ENCODE measurements at regions not wholly inside any gene's neighbourhood (a gene's known extent, or its start where the extent isn't known, plus 50 kb on each side); places are given as distances from the start of the nearest gene placed in this dataset.

DNA sequence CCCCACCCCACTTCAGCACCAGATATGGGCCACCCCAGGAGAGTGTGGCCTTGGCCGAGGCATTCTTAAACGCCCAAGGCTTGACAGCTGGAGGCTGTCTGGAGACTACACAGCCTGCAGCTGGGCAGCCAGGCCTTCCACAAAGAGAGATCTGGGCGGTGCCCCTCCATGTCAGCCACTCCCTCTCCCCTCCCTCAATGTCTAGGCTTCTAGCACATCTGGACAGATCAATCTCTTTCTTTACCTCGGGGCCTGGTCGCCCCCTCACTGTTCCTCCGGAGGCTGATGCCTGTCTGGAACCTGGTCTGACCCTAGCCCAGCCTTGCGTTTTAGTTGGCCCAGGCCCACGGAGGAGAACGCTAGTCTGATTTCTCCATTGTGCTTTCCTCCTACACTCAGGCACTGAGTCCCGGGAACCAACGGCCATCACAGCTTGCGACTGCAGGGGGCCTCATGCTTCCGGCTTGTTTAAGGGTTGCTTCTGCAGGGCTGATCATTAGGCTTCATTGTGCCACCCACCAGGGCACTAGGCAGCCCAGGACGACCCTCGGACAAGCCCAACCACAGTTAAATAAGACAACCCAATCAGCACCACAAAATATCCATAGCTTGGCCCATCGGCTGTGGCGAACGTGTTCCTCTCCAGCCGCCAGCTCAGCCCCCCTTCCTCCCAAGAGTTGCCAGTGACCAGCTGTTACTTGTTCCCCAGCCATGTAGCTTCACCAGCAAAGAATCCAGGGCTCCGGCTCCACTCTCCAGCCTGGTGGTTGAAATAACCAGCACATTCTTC, 200.6 kb downstream of the BCOR start:
- no peak for DNase-seq (ENCODE audit: low read depth)

DNA sequence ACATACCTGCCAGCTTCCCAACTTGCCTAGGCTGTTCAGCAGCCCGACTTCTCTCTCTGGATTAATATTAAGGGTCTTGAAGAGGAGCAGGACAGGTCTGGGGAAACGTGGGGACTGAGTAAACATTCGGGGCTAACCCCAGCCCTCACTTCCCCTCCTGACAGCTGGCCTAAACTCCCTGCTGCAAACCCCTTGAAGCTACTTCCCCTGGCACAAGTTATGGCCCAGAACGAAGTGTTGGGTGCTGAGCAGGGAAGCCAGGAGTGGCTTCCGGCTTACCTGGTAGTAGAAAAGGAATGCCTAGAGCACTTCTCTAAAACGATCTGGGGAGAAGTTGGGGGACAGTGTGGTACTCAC, 200.0 kb downstream of the BCOR start:
- DNase-seq (ENCODE audit: low read depth), result no peak

- DNase-seq (ENCODE audit: low read depth), result no peak
Measured at GRCh38 chrX:39898147-39898546, 199.6 kb downstream of the BCOR start.

DNA sequence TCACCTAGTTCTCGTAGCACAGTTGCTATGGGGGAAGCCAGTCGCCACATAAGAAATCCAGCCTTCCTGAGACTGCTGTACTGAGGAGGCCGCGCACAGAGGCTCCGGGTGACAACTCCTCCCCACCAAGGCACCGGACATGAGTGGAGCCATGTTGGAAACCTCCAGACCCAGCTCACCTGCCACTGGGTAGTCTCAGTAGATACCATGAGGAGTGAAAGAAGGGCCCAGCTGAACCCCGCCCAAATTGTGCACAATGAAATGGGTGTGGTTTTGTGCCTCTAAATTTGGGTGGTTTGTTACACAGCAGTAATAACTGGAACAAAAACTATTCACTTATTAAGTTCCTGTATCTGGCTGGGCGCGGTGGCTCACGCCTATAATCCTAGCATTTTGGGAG, 198.7 kb downstream of the BCOR start:
- DNase-seq (ENCODE audit: low read depth), result no peak

GRCh38 chrX:39899856-39900776, 197.6 kb downstream of the BCOR start:
- no peak for DNase-seq (ENCODE audit: low read depth)

DNA sequence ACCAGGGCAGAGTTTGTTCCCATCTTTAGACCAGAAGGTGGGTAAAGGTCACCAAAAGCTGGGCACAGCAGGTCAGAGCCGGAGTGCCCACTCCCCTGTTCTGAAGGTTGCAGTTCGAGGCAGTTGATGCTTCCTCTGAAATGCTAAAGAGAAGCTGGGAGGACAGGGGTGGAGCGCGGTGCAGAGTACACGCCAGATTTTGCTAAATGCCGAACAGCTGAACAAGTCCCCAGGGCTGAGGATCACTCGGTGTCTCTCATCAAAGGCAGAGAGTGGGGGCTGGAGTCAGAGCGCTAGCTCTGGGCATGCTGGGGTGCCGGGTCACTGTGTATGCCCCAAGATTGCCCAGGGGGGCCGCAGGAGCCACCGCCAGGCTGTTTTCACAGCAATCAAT, 197.0 kb downstream of the BCOR start:
- DNase-seq (ENCODE audit: low read depth), result no peak

DNA sequence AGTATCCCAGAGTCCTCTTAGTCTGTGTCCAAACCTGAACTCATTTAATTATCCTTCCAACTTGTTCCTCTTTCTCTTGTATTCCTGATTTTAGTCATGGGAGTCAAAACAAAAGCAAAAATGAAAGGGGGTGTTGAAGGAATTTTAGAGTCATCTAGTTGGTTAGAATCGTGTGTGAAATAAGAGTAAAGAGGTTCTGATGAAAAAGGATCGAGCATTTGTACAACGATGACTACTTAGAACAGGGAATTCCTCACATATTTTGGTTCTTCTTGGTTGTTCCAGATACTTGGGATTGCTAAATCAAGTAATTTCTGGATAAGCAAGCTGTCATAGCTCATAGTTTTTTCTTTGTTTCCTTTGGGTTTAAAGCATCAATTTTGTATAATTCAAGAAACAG, 194.4 kb downstream of the BCOR start:
- DNase-seq (ENCODE audit: low read depth), result no peak

GRCh38 chrX:39903937-39904336, 193.8 kb downstream of the BCOR start:
- no peak for DNase-seq (ENCODE audit: low read depth)

- DNase-seq (ENCODE audit: low read depth), result no peak
Measured at GRCh38 chrX:39904816-39905537, 192.8 kb downstream of the BCOR start.

DNA sequence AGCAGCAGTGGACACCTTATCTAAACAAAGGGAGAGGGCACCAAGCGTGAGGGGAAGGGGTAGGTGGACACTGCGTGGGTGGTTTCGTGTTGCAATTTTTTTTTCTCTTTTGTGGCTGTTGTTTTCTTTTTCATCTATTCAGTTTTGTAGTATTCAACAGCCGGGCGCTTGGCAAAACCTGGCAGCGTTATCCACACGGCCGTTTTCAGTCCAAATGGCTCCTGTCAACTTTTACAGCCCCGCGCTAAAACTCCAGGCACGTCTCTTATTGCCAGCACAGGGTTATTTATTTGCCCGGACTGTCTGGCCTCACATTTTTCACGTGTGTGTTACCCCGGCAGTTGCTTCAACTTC, 192.2 kb downstream of the BCOR start:
- DNase-seq (ENCODE audit: low read depth), result no peak

DNA sequence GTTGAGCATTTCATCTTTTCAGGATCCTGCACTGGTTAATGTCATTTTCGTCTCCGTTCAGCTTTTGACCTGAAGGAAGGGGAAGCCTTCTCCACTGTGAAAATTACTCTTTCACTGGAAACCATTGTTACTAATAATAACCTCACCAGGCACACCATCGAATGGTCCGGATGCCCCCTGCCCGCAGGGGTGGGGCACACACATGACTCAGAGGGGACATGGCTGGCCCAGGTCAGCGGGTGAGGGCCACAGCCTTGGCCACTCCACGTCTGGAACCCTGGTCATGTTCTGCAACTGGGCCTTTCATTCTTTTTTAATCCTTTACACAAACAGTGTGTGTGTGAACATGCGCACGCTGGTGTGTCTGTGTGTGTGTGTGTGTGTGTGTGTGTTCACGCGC, 191.8 kb downstream of the BCOR start:
- DNase-seq (ENCODE audit: low read depth), result no peak

DNA sequence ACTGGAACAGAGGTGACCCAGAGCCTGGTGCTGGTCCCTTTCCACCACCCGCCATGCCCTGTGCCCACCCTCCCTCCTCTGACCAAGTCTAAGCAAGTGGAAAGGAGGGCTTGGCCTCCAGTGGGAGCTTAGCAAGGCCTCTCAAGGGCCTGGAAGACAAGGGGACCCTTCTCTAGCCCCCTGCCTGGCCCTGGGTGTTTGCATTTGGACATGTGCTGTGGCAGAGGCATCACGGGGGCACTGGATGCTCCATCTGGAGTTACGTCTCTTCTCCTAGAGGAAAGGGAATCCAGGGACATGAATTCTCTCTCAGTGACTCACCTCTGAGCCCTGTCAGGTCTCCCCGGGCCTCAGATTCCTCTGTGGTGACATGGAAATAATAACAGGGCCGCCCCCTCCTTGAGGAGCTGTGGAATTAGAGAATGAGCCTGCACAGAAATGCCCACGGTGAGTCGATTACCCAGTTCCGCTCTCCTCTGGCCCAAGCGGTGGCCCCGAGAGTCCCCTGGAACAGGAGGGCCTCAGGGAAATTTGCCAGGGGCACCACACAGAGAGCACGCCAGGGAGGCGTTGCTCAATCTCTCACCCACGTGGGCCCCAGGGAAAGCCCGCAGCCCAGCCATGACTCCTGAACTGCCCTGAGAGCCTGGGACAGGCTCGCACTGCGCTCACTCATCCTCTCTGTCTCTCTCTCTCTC, 189.6 kb downstream of the BCOR start:
- peak; percentile 79 for DNase-seq (ENCODE audit: low read depth)

DNA sequence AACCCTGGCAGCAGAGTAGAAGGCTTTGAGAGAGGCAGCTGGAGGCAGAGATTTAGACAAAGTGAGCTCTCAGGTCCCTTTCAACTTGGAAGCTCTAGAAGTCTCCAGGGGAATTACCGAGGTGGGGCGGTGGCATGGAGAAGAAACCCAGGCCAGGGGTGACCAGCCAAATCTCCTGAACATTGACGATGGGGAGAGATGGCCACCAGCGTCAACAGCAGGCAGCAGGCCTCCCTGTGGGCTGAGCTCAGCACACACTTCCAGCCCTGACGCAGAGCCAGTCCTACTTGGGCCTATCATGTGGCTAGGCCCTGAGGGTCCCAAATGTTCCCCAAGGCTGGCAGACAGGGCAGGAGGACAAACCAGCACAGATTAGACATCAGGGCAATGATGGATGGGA, 187.8 kb downstream of the BCOR start:
- DNase-seq (ENCODE audit: low read depth), result no peak

DNA sequence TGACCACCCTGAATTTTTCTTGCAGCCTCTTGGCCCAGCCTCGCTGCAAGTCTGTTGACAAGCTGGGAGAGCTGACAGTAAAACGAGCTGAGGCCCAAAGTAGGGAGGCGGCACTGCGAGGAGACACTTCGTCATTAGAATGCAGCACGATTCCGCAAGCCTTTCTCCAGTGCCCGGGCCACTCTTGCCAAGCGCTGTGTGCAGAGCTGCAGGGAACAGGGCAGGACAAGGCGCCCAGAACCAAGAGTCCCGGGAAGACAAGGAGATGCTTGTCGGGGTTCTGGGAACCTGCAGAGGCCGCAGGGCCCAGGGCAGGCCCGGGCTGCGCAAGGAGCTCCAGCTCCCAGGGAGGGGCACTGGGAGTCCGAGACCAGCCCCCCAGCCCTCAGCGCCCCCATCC, 187.1 kb downstream of the BCOR start:
- DNase-seq (ENCODE audit: low read depth), result no peak

GRCh38 chrX:39911278-39911897, 186.4 kb downstream of the BCOR start:
- DNase-seq (ENCODE audit: low read depth), result no peak

DNA sequence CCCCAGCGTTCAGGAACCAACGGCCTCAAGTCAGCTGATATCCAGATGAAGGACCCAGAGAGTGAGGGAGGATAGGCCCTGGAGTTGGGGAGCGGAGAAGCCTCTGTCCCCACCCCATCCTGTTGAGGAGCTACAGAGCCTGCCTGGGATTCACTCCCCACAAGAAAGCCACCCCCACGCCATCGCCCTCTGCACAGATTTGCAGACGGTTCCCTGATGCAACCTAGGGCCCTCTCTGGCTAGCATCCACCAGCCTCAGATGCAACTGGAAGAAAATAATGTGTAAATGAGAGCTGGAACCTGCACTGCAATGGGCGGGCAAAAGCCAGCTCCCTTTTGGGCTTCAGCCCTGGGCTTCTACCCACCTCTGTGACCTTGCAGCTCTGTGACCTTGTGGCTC, 185.6 kb downstream of the BCOR start:
- no peak for DNase-seq (ENCODE audit: low read depth)

DNA sequence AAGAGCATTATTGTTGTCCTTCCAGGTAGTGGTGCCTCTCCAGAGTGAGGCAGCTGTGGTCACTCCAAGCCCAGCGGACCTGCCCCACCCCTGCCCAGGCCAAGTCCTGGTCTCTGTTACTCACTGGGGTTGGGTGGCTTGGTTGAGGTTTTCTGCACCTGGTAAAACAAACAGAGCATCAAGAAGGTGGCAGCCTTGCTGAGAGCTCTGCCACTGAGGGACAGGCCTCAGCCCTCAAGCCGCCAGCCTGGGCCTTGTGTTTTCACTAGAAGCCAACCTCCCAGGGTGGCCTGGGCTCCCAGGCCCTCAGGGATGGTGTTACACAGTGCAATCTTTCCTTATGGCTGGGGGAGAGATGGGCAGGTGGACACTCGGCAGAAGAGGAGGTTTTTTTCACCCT, 182.7 kb downstream of the BCOR start:
- no peak for DNase-seq (ENCODE audit: low read depth)

DNA sequence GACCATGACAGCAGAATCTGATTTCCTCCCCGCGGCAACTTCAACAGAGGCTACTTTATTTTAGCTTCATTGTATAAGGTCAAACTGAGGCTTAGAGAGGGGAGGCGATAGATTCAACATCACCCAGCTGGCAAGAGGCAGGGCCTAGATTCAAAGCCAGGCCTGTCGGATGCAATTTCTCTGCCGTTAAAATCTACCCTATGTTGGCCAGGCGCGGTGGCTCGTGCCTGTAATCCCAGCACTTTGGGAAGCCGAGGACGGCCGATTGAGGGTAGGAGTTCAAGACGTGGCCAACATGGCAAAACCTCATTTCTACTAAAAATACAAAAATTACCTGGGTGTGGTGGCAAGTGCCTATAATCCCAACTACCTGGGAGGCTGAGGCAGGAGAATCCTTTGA, 182.2 kb downstream of the BCOR start:
- DNase-seq (ENCODE audit: low read depth), result no peak

DNA sequence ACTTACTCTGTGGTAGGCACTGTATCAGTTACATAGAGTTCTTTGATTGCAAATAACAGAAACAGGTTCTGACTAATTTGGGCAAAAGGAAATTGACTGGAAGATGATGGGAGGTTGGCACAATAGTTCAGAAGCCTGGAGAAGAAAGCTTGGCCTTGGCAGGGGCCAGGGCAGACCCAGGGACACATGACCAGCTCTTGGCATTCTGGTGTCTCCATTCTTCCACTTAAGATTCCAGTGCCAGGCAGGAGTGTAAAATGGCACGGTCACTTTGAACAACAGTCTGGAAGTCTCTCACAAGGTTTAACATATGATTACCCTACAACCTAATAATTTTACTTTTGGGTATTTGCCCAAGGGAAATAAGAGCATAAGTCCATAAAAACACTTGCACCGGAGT, 175.9 kb downstream of the BCOR start:
- DNase-seq (ENCODE audit: low read depth), result no peak

DNA sequence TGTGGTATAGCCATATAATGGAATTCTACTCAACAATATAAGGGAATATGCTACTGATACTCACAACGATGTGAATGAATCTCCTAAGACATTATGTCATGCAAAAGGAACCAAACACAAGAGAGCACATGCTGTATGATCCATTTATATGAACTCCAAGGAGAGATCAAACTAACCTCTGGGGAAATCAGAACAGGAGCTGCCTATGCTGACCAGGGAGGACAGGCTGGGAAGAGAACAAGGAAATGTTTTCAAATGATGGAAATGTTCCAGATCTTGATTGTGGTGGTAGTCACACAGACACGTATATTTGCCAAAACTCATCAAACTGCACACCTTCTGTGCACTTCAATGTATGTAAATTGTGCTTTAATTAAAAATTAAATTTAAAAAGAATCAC, 175.3 kb downstream of the BCOR start:
- DNase-seq (ENCODE audit: low read depth), result no peak

DNA sequence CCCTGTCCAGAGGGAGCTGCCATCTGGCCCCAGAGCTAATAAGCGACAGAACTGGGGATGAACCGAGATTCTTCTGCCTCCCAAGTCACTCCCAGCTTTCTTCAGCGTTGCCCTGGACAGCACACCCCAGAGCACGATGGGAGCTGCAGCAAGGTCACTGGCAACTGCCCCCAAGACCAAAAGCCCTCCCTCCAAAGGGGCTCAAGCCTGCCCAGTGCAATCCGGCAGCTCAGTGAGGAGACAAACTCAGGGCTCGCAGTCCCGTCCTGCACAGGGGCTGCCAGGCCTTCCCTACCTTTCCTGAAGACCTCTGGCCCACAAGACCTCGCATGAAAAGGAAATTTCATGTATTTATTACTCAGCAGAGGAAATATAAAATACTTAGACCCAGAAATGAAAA, 174.8 kb downstream of the BCOR start:
- DNase-seq (ENCODE audit: low read depth), result no peak

DNA sequence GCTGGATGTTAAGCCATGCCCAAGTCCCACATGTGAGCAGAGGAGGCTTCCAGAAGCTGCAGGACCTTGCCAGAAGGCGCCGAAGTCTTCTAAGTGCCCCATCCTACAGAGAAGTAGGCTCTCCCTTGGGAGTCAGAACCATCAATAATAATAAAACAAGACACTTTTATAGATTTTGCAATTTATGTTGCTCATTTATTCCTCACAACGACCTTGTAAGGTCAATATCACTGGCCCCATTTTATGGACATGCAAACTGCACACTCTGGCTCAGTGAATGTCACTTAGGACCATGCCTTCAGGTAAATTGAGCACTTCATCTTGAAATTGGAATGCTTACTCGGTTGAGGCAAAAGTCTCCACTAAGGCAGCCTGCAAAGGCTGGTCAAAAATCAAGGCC, 170.4 kb downstream of the BCOR start:
- no peak for DNase-seq (ENCODE audit: low read depth)

All from HS-27A (cell line).